ENCODE measurements at regions not wholly inside any gene's neighbourhood (a gene's known extent, or its start where the extent isn't known, plus 50 kb on each side); places are given as distances from the start of the nearest gene placed in this dataset.
"Not testable (repeated sequence)": the region's sequence is repeated elsewhere in the genome, so short reads cannot be mapped to it uniquely, and the experiment has no call there.

DNA sequence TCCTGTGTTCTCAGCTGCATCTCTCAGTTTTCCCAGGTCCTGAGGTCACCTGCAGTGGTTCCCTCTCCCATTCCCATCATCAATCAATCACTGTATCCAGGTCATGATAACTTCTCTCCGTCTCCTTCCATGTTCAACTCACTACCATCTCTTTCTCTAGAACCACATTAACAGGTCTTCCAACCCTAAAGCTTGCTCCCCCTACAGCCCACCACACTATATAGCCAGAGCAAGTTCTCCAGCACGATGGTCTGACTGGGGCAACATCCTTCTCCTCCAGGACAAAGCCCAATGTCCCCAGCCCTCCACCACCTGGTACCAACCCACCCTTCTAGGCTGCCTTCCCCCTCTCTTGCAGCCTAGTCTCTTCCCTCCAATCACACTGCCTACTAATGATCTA lies 241.6 kb downstream of the CDK5RAP2 start:
- no peak for DNase-seq (ENCODE audit: low spot score)

GRCh38 chr9:120337131-120337530 lies 242.8 kb downstream of the CDK5RAP2 start:
- no peak for DNase-seq (ENCODE audit: low spot score)

GRCh38 chr9:120336753-120337090 lies 243.2 kb downstream of the CDK5RAP2 start:
- no peak for DNase-seq (ENCODE audit: low spot score)

DNA sequence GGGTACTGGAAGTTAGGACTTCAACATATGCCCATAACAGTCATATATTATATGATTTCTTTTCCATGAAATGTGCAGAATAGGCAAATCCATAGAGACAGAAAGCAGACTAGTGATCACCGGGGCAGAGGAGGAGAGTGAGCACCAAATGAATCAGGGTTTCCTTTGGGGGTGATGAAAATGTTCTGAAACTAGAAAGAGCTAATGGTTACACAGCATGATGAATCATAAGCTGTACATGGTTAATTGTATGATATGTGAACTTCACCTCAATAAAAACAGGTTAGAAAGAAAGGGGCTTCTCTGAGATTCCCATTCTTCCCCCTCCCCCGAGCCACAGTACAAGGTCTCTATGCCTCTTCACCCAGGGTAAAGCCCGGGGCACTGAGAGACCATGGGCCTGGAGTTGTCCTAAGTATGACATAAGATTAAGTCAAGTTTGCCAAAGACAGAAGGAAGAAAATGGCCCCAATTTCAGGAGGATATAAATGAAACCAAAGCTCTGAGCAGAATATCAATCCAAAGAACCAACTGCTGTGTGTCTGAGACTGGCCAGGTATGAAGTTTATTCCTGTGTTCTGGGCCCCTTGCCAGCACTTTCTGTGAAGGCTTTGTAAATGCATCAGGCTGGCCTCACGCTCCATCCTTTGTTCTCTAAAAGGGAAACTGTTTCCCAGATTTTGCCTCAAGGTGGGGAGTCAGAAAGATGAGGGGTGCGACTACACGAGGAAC lies 243.8 kb downstream of the CDK5RAP2 start:
- DNase-seq (ENCODE audit: low spot score), result no peak

DNA sequence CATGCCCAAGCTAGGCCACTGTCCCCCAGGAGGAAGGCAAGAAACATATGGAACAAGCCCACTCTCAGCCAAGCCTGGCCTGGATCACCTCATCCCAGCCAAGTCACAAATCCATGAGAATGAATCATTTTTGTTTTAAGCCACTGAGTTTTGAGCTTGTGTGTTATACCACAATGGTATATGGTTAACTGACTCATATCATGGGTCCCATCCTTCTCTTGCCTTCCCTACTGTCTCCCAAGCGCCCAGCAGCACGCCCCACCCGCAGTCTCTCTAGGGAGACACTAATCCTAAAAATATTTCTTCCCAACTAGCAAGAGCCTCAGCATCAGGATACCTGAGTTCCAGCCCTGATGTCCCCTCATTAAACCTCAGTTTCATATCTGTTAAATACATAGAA lies 248.1 kb downstream of the CDK5RAP2 start:
- DNase-seq (ENCODE audit: low spot score), result no peak

GRCh38 chr9:120330031-120330430 lies 249.9 kb downstream of the CDK5RAP2 start:
- no peak for DNase-seq (ENCODE audit: low spot score)

DNA sequence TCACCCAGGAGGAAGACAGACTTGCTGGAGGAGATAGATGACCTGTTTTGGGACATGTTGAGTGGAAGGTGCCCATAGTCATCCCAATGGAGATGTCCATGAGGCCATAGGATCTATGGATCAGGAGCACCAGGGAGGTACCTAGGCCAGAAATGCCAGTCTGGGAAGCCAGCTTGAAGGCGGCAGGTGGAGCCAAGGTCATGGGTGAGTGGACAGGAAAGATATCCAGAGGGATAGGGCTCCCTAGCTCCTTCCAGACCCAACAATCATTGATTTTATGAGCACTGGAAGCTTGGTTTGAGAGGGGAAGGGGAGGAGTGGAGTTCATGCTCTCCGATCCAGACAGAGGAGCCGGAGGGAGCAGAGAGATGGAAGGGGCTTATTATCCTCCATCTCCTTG lies 252.6 kb downstream of the CDK5RAP2 start:
- DNase-seq (ENCODE audit: low spot score), result no peak

DNA sequence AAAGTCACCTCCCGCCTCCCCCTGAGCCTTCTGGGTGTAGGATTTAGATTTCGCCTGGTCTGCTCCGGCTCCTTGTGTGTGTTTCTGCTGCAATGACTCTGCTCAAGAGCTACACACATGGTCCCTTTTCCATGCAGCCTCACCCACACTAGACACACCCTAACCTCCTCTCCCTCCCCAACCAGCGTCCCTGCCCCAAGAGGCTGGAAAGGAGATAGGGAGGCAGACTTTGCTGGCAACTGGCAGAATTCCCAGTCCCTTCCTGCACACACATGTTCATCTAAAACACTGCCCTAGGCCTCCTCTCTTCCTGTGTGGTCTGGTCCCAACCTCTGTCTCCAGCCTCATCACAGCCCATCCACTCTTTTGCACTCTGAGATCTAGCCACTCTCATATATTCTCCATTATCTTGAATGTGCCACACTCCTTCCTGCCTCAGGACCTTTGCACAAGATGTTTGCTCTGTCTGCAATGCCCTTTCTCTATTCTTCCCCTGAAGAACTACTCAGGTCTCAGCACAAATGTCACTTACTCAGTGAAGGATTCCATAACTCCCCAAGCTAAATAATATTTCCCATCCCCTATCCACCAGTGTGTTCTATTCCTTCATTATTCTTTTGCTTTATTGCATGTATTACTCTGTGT lies 253.8 kb downstream of the CDK5RAP2 start:
- no peak for DNase-seq (ENCODE audit: low spot score)

DNA sequence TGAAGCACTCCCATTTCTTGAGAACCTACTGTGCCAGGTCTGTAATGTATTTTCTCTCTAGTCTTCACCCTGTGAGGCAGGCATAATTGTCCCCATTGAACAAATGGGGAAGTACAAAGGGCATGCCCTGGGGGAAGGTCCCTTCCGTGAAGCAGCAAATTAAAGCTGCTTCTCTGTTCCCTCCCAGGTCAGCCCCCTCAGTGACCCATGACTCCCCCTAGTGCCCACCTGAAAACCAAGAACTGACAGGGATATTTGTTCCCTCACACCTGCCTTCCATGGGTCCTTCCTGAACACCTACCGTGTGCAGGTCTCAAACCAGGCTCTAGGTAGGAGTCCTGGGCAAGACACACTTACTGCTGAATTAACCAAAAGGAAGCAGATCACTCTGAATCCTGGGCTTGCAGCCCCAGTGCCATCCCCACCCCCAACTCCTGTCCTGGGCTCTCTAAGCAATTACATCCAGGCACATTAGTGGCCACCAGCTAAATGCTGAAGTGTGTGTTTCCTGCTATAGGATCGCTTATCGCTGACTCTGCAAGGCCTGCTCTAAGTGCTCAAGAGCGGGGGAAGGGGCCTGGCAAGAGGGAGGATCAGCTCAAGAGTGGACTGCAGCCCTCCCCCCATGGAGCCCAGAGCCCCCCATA lies 254.8 kb downstream of the CDK5RAP2 start:
- DNase-seq (ENCODE audit: low spot score), result no peak

DNA sequence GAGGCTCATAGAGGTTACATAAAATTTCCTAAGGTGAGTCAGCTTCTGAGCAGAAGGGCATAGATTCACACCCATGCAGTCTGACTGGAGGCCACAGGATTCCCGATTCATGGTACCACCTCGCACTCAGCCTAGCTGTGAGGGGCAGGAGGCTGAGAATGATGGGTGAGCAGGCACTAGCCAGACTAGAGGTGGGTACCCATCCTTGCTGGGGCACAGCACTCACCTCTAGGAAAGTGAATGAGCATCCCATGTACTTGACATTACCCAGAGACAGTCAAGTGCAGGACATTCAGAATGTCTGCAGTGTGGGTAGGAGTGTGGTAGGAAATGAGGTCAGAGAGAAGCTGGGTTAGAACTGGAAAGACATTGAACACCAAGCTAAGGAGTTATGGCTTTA lies 255.5 kb downstream of the CDK5RAP2 start:
- DNase-seq (ENCODE audit: low spot score), result no peak

- no peak for DNase-seq (ENCODE audit: low spot score)
Observed at GRCh38 chr9:120323125-120323524, 256.8 kb downstream of the CDK5RAP2 start.

- DNase-seq (ENCODE audit: low spot score), result no peak
Observed at GRCh38 chr9:120319452-120319851, 260.5 kb downstream of the CDK5RAP2 start.

- DNase-seq (ENCODE audit: low spot score), result no peak
Observed at GRCh38 chr9:120315154-120315553, 264.8 kb downstream of the CDK5RAP2 start.

DNA sequence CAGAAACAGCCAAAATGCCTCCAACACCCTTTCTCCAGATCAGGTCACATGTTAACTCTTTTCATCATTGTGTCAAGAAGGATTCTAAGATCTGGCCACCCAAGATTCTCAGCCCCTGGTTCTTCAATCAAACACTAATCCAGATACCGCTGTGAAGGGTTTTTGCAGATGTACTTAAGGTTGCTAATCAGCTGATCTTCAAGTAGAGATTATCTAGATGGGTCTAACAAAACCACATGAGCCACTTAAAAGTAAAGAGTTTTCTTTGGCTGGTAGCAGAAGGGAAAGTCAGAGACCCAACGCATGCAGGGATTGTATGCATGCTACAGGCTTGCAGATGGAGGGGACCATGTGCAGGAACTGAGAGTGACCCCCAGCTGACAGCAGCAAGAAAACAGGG lies 267.9 kb downstream of the CDK5RAP2 start:
- DNase-seq (ENCODE audit: low spot score), result no peak

- no peak for DNase-seq (ENCODE audit: low spot score)
Observed at GRCh38 chr9:120310035-120310434, 269.9 kb downstream of the CDK5RAP2 start.

DNA sequence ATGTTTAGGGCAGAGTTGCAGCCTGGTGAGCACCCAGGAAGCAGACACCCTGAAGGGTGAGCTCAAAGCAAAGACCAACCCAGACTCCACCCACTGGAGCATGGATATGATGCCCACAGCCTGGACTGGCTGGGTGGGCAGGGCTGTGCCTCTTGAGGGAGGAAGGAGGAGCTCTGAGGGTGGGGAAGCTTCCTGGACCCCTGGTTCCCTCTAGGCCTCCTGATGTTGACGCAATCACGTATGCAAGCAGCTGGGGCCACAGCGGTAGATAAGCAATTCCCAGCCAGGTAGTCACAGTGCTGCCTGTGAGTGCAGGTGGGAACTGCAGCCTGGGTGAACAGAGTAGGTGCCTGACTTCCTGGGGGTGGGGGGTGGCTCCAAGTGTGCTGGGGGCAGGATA lies 271.5 kb downstream of the CDK5RAP2 start:
- no peak for DNase-seq (ENCODE audit: low spot score)

- no peak for DNase-seq (ENCODE audit: low spot score)
Observed at GRCh38 chr9:120307599-120307998, 272.4 kb downstream of the CDK5RAP2 start.

- DNase-seq (ENCODE audit: low spot score), result no peak
Observed at GRCh38 chr9:120306561-120306960, 273.4 kb downstream of the CDK5RAP2 start.

DNA sequence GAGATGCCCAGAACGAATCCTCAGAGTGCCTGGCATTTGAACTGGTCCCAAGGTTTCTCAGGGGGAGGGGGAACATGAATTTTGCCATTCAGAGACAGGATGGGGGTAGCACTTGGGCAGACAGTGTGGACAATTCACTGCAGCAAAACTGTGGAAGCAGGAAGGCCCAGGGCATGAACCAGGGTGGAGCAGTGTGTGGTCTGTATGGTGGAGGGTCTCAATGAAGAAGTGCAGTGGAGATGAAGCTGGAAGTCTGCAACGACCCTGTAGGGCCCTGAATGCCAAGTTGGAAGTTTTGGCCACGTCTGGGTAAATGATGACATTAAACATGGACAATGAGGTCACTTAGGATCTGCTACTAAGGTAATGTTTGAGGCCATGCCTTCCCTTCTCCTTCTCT lies 273.9 kb downstream of the CDK5RAP2 start:
- DNase-seq (ENCODE audit: low spot score), result no peak

DNA sequence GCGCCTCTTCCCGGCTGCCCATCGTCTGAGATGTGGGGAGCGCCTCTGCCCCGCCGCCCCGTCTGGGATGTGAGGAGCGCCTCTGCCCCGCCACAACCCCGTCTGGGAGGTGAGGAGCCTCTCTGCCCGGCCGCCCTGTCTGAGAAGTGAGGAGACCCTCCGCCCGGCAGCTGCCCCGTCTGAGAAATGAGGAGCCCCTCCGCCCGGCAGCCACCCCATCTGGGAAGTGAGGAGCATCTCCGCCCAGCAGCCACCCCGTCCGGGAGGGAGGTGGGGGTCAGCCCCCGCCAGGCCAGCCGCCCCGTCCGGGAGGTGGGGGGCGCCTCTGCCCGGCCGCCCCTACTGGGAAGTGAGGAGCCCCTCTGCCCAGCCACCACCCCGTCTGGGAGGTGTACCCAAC lies 275.1 kb downstream of the CDK5RAP2 start:
- DNase-seq (ENCODE audit: low spot score), result not testable (repeated sequence)

GRCh38 chr9:120303519-120303918 lies 276.4 kb downstream of the CDK5RAP2 start:
- DNase-seq (ENCODE audit: low spot score), result no peak

DNA sequence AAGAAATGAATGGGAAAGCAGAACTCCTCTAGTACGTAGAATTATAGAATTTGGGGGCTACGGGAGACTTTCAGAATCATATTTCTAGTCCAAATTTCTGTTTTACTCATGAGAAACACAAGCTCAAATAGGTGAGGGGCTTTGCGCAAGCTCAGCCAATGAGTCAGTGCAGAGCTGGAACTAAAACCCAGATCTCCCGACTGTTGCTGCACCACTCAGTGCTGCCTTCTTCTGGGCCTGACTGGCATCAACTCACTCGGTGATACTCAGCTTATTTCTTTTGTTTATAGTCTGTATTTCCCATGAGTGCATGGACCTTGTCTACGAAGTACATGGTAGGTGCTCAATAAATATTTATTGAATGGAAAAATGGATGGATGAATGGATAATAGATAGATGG lies 280.2 kb downstream of the CDK5RAP2 start:
- no peak for DNase-seq (ENCODE audit: low spot score)

GRCh38 chr9:120294003-120294402 lies 286.0 kb downstream of the CDK5RAP2 start:
- no peak for DNase-seq (ENCODE audit: low spot score)

- DNase-seq (ENCODE audit: low spot score), result no peak
Observed at GRCh38 chr9:120292606-120293005, 287.4 kb downstream of the CDK5RAP2 start.

All from globus pallidus (tissue), 1 donor.